Neuronal stem cell (in vitro differentiated cells): ENCODE measurements at regions not wholly inside any gene's neighbourhood (a gene's known extent, or its start where the extent isn't known, plus 50 kb on each side); places are given as distances from the start of the nearest gene placed in this dataset.

Experiments
- DNase-seq: peaks from one replicate; pipeline ENCODE4 v3.0.0-alpha.2; 2013; ENCODE audit warnings: low spot score
- H2AFZ ChIP-seq: one replicate; pipeline ENCODE4 v1.6.1; 2013; ENCODE audit warnings: mild to moderate bottlenecking, low read length, inconsistent platforms
- H2AK5ac ChIP-seq: 2 replicates; pipeline ENCODE4 v1.6.1; 2013; ENCODE audit warnings: low read depth, mild to moderate bottlenecking, inconsistent platforms, low read length, moderate library complexity, mixed read lengths
- H2BK120ac ChIP-seq: 2 replicates; pipeline ENCODE4 v1.6.1; 2013; ENCODE audit warnings: low read depth, mild to moderate bottlenecking, inconsistent platforms, low read length, moderate library complexity, mixed read lengths
- H2BK12ac ChIP-seq: one replicate; pipeline ENCODE4 v1.6.1; 2013; ENCODE audit warnings: low read length, inconsistent platforms
- H2BK15ac ChIP-seq: 2 replicates; pipeline ENCODE4 v1.6.1; 2013; ENCODE audit warnings: mild to moderate bottlenecking, low read length, inconsistent platforms, mixed read lengths
- H2BK5ac ChIP-seq: one replicate; pipeline ENCODE4 v1.6.1; 2013; ENCODE audit warnings: inconsistent platforms, mild to moderate bottlenecking, low read length, moderate library complexity
- H3K14ac ChIP-seq: one replicate; pipeline ENCODE4 v1.6.1; 2013; ENCODE audit warnings: low read length, inconsistent platforms
- H3K18ac ChIP-seq: 2 replicates; pipeline ENCODE4 v1.6.1; 2013; ENCODE audit warnings: low read length, inconsistent platforms
- H3K23ac ChIP-seq: 2 replicates; pipeline ENCODE4 v1.6.1; 2013; ENCODE audit warnings: low read depth, mild to moderate bottlenecking, mixed read lengths, low read length, inconsistent platforms; ENCODE audit not compliant: poor library complexity
- H3K27ac ChIP-seq: replicated peaks from 3 replicates; pipeline ENCODE4 v1.5.1; 2013; ENCODE audit warnings: low read length, inconsistent platforms
- H3K27me3 ChIP-seq, 3 experiments: 2 replicates each; pipeline ENCODE4 v1.6.1; 2013; ENCODE audit warnings: low read length in 3 of 3, mild to moderate bottlenecking in 2 of 3, inconsistent platforms in 1 of 3, low read depth in 1 of 3, mixed read lengths in 1 of 3, moderate library complexity in 1 of 3; ENCODE audit not compliant: control insufficient read depth in 3 of 3, insufficient read depth in 3 of 3
- H3K36me3 ChIP-seq, 2 donors: replicated peaks in 1 of 2; 2 replicates each; pipeline ENCODE4 v1.6.1; 2013; ENCODE audit warnings: low read length in 2 of 2; ENCODE audit not compliant: control insufficient read depth in 2 of 2, insufficient read depth in 2 of 2
- H3K4ac ChIP-seq: 2 replicates; pipeline ENCODE4 v1.6.1; 2013; ENCODE audit warnings: inconsistent platforms, mild to moderate bottlenecking, low read length, moderate library complexity
- H3K4me1 ChIP-seq, 2 donors: 1 replicate in 1 of 2; 2 replicates in 1 of 2; pipeline ENCODE4 v1.6.1; 2013; ENCODE audit warnings: low read length in 2 of 2, low read depth in 1 of 2; ENCODE audit not compliant: control insufficient read depth in 2 of 2, insufficient read depth in 1 of 2
- H3K4me2 ChIP-seq: one replicate; pipeline ENCODE4 v1.6.1; 2013; ENCODE audit warnings: mild to moderate bottlenecking, low read length, inconsistent platforms; ENCODE audit not compliant: insufficient read depth, poor library complexity, severe bottlenecking
- H3K4me3 ChIP-seq, 2 donors: 2 replicates each; pipeline ENCODE4 v1.5.1; 2013; ENCODE audit warnings: low read length in 2 of 2, mild to moderate bottlenecking in 2 of 2, inconsistent platforms in 1 of 2, moderate library complexity in 1 of 2
- H3K79me1 ChIP-seq: one replicate; pipeline ENCODE4 v1.6.1; 2013; ENCODE audit warnings: low read depth, mild to moderate bottlenecking, inconsistent platforms, low read length, moderate library complexity
- H3K9ac ChIP-seq: one replicate; pipeline ENCODE4 v1.6.1; 2013; ENCODE audit warnings: mild to moderate bottlenecking, low read depth, low read length, inconsistent platforms; ENCODE audit not compliant: poor library complexity
- H3K9me3 ChIP-seq, 2 donors: replicated peaks in 1 of 2; 2 replicates each; pipeline versions ENCODE3 to v1.6.1; 2013; ENCODE audit warnings: low read length in 2 of 2, mild to moderate bottlenecking in 2 of 2, inconsistent platforms in 1 of 2, low read depth in 1 of 2, mixed read lengths in 1 of 2, moderate library complexity in 1 of 2; ENCODE audit not compliant: control insufficient read depth in 2 of 2, insufficient read depth in 1 of 2
- H4K8ac ChIP-seq: one replicate; pipeline ENCODE4 v1.6.1; 2013; ENCODE audit warnings: low read depth, mild to moderate bottlenecking, inconsistent platforms, low read length, moderate library complexity
- H4K91ac ChIP-seq: one replicate; pipeline ENCODE4 v1.6.1; 2013; ENCODE audit warnings: low read length, low read depth, mild to moderate bottlenecking, inconsistent platforms; ENCODE audit not compliant: poor library complexity
- WGBS, 2 donors: extraction: QIAGEN DNeasy Blood & Tissue Kit; methylation state at CpG; one replicate each; pipeline ENCODE4 v1.1.7; 2013; ENCODE audit warnings: missing lambda C conversion rate in 2 of 2, mixed read lengths in 1 of 2; ENCODE audit not compliant: insufficient read length in 2 of 2, insufficient replicate concordance in 1 of 2; ENCODE audit errors: extremely low coverage in 2 of 2; 5-methylcytosine and 5-hydroxymethylcytosine counted together

DNA sequence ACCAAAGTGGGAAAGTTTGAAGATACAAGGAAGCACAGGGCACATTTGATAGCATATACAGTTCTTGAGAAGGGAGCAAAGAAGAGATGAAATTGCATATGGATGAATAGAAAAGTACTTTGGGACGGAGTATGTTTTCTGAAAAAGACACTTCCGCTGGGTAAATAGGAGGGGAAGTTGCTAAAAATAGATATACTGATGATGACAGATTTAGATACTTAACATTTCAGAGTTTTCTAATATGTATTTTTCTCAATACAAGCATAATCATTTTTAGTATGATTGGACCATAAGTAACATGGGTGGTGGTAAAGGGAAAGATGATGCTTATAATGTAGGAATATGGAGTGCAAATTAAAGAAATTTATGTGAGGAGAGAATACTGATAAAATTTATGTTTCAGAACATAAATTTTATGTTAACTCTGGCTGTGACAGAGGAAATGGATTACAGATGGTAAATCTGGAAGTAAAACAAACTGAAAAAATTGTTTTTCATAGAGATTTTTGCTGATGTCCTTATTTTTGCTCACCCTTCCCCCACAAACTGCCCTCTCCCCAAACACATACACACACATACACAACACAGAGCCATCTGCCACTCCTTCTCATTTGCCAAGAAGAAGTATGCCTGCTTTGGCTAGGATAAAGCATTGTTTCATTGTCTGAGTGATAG is 583.9 kb upstream of the MIR17HG start:
- Histone ChIP-seq H3K79me1 (no peaks in the 10 kb centered on the region), H3K18ac (no peak overlapping the region)
- no CpG with 5 or more reads among the region's 2 CpGs for WGBS, 2 donors

DNA sequence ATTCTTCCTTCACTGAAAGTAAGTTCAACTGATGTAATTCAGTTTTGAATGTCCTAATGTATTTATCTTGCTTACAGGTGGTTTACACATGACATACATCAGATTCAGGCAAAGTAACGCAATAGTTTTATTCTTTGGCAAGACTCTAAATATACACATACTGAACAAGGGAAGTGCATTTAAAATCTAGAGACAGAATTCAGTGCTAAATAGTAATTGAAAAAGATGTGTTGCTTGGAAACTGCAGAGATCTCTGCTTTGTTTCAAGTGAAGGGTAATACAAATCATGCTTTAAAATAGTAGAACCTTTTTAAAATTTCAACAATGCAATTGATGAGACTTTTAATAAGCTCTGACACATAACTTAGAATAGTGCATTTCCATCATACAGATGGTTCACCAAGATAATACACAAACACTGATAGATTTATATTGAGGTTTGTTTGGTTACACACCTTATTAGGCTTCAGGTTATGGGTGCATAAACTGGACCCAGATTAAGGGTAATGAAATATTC is 581.0 kb upstream of the MIR17HG start:
- Histone ChIP-seq H3K9me3 (no peaks in the 10 kb centered on the region), H3K79me1 (no peaks in the 10 kb centered on the region), H4K91ac (no peak overlapping the region), H2BK12ac (no peak overlapping the region), H3K14ac (no peak overlapping the region), H3K4ac (no peak overlapping the region), H2BK15ac (no peak overlapping the region), H3K27ac (no peak overlapping the region), H3K9ac (no peak overlapping the region), H3K27me3 (no peaks in the 10 kb centered on the region), H2BK120ac (no peak overlapping the region), H4K8ac (no peak overlapping the region), H2AFZ (peak overlapping the region; percentile 15), H2BK5ac (no peak overlapping the region), H3K23ac (no peak overlapping the region), H3K4me2 (no peak overlapping the region), H3K18ac (no peak overlapping the region), H2AK5ac (no peak overlapping the region), H3K36me3 (no peaks in the 10 kb centered on the region), H3K4me3 (no peak overlapping the region), H3K4me1 (no peaks in the 10 kb centered on the region)
- WGBS, 2 donors: no CpG with 5 or more reads among the region's 1 CpG
- no peak for DNase-seq

More for the DNA sequence above, 583.9 kb upstream of the MIR17HG start:
- H2AFZ ChIP-seq: no peak overlapping the region
- H4K8ac ChIP-seq: no peak overlapping the region
- H2BK15ac ChIP-seq: no peak overlapping the region
- H4K91ac ChIP-seq: no peak overlapping the region
- H2BK12ac ChIP-seq: no peak overlapping the region
- no peak overlapping the region for H3K27ac ChIP-seq
- H3K9ac ChIP-seq: no peak overlapping the region
- H3K27me3 ChIP-seq: no peaks in the 10 kb centered on the region
- DNase-seq: no peak
- H3K4me3 ChIP-seq: no peak overlapping the region
- no peak overlapping the region for H2BK5ac ChIP-seq
- no peak overlapping the region for H3K4me2 ChIP-seq
- H3K9me3 ChIP-seq: no peaks in the 10 kb centered on the region
- no peaks in the 10 kb centered on the region for H3K4me1 ChIP-seq
- H2AK5ac ChIP-seq: no peak overlapping the region
- H3K4ac ChIP-seq: no peak overlapping the region
- no peak overlapping the region for H3K23ac ChIP-seq
- H3K14ac ChIP-seq: no peak overlapping the region
- H3K36me3 ChIP-seq: no peaks in the 10 kb centered on the region
- no peak overlapping the region for H2BK120ac ChIP-seq

DNA sequence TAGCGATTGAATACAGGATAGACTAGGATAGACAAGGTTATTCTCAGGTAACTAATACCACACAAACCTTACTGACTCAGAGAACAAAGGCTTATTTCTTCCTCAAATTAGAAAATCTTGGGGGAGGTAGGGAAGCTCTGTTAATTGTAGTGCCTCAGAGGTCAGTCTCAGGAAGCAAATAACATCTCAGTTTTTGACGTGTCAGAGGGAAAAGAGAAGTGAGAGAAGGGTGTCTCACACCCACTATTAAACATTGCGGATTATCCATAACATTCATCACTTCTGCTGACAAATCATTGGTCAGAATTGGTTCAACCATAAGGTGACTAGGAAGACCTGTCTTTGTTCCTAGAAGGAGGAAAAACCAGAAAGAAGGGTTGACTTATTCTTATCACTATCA is 579.4 kb upstream of the MIR17HG start:
- H4K91ac ChIP-seq: no peak overlapping the region
- no peak overlapping the region for H3K4ac ChIP-seq
- no peak overlapping the region for H3K4me3 ChIP-seq
- H3K9ac ChIP-seq: no peak overlapping the region
- H2BK12ac ChIP-seq: no peak overlapping the region
- H2AK5ac ChIP-seq: no peak overlapping the region
- H3K18ac ChIP-seq: no peak overlapping the region
- H3K14ac ChIP-seq: no peak overlapping the region
- WGBS, 2 donors: no CpG with 5 or more reads among the region's 3 CpGs
- no peaks in the 10 kb centered on the region for H3K9me3 ChIP-seq
- DNase-seq: no peak
- no peak overlapping the region for H2BK5ac ChIP-seq
- H2AFZ ChIP-seq: no peak overlapping the region
- H2BK15ac ChIP-seq: no peak overlapping the region
- no peak overlapping the region for H4K8ac ChIP-seq
- no peaks in the 10 kb centered on the region for H3K79me1 ChIP-seq
- H3K4me2 ChIP-seq: no peak overlapping the region
- H3K23ac ChIP-seq: no peak overlapping the region
- H3K27ac ChIP-seq: no peak overlapping the region
- no peaks in the 10 kb centered on the region for H3K27me3 ChIP-seq
- peaks cover 0 to 2% of the 10 kb centered on the region in 2 donors for H3K4me1 ChIP-seq
- H3K36me3 ChIP-seq: no peaks in the 10 kb centered on the region
- H2BK120ac ChIP-seq: no peak overlapping the region

DNA sequence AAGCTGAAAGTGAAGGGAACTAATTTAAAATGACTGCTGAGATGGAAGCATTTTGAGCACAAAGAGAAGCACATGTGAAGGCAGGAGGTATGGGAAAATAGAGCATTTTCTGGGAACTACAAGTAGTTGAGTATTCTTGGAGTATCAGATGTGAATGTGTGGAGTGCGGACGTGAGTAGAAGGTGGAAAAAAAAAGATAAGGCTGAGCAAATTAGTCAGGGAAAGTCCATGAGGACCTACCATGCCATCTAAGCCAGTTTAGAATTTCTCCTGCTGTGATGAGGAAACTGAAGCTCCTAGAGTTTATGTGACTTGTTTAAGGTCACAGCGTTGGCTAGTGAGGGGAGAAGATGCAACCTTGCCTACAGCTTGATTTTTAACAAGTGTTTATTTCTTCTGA is 578.1 kb upstream of the MIR17HG start:
- WGBS, 2 donors: 100% methylated on average over 2 of the region's 3 CpGs; no CpG with 5 or more reads in 1 of the 2 donors
- no peak overlapping the region for H3K18ac ChIP-seq

More for the DNA sequence above, 578.1 kb upstream of the MIR17HG start:
- Histone ChIP-seq H3K23ac (no peak overlapping the region), H3K14ac (no peak overlapping the region), H3K79me1 (no peaks in the 10 kb centered on the region), H2BK120ac (no peak overlapping the region), H3K9me3 (no peaks in the 10 kb centered on the region), H3K4ac (no peak overlapping the region), H3K36me3 (no peaks in the 10 kb centered on the region), H4K8ac (no peak overlapping the region), H2AK5ac (no peak overlapping the region), H3K4me1 (peaks cover 0 to 11% of the 10 kb centered on the region in 2 donors), H4K91ac (no peak overlapping the region), H2AFZ (no peak overlapping the region), H2BK15ac (no peak overlapping the region), H3K27ac (no peak overlapping the region), H3K27me3 (no peaks in the 10 kb centered on the region), H2BK5ac (no peak overlapping the region), H3K4me3 (no peak overlapping the region), H3K4me2 (no peak overlapping the region), H2BK12ac (no peak overlapping the region), H3K9ac (no peak overlapping the region)
- no peak for DNase-seq
